ENCODE measurements at regions not wholly inside any gene's neighbourhood (a gene's known extent, or its start where the extent isn't known, plus 50 kb on each side); places are given as distances from the start of the nearest gene placed in this dataset.
"Not testable (repeated sequence)": the region's sequence is repeated elsewhere in the genome, so short reads cannot be mapped to it uniquely, and the experiment has no call there.

GRCh38 chr16:22584459-22584858 is 73.8 kb downstream of the NPIPB5 start:
- TF ChIP-seq POLR2A, EP300, CTCF (IDR thresholded peaks at IDR 0.05): not testable (repeated sequence)

Measured in sigmoid colon (tissue), 4 donors.